ENCODE measurements at regions not wholly inside any gene's neighbourhood (a gene's known extent, or its start where the extent isn't known, plus 50 kb on each side); places are given as distances from the start of the nearest gene placed in this dataset.

DNA sequence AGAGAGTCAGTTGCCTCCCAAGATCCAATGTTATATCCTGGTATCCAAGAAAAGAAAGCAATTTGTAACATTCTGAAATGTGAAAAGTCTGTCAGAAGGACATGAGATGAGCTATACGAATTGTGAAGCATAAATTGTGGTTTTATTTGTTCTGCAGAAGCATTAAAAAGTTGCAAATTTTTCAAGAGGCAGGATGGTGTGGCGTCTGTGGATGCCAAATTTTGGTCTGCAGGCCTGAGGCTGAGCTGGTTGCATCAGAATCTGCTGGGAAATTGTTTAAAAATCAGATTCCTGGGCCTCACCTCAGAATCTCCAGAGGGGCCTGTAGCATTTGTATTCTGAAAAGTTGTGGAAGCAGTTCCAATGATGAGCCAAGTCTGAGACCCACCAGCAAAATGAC is 284.7 kb downstream of the NUAK1 start:
- TF ChIP-seq, protein P1, sequence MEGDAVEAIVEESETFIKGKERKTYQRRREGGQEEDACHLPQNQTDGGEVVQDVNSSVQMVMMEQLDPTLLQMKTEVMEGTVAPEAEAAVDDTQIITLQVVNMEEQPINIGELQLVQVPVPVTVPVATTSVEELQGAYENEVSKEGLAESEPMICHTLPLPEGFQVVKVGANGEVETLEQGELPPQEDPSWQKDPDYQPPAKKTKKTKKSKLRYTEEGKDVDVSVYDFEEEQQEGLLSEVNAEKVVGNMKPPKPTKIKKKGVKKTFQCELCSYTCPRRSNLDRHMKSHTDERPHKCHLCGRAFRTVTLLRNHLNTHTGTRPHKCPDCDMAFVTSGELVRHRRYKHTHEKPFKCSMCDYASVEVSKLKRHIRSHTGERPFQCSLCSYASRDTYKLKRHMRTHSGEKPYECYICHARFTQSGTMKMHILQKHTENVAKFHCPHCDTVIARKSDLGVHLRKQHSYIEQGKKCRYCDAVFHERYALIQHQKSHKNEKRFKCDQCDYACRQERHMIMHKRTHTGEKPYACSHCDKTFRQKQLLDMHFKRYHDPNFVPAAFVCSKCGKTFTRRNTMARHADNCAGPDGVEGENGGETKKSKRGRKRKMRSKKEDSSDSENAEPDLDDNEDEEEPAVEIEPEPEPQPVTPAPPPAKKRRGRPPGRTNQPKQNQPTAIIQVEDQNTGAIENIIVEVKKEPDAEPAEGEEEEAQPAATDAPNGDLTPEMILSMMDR (IDR thresholded peaks at IDR 0.05; ENCODE audit: low read depth, low read length): no peak
- no peak for DNase-seq (ENCODE audit: low read depth in 2 of 2)
- H3K4me3 ChIP-seq (replicated peaks in 1 of 2; ENCODE audit: low read depth in 2 of 2, low read length in 2 of 2): no peak overlapping the region

DNA sequence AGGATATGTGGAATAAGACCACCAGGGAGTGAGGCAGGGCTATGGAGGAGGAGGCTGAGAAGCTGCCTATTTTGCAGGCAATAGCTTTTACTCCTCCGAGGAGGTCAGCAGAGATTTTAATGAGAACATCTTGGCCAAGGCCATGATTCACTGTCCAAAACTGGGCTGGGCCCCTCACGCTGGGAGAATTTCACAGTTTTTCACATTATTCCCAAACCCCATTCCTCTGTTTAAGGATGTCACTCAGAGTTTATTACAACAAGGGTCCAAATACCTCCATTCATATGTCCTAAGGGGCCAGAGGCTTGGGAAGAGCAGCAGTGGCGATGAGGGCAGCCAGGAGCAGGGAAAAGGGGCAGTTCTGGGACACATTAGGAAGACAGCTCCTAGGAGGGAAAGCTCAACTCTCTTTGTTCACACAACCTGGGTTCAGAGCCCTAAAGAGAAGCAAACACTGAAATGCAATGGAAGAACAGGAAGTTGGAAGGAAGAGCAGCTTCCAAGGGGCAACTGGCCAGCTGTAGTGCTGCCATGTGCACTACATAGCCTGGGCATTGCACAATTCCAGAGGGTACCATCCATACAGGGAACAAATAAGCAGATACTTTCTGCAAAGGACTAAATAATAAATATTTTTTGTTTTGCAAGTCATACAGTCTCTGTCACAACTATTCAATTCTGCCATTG is 283.2 kb downstream of the NUAK1 start:
- no peak overlapping the region for H3K4me3 ChIP-seq (replicated peaks in 1 of 2; ENCODE audit: low read depth in 2 of 2, low read length in 2 of 2)
- DNase-seq (ENCODE audit: low read depth in 2 of 2): peak in 1 of 2 donors; percentile 54
- TF ChIP-seq, protein P1 (IDR thresholded peaks at IDR 0.05; ENCODE audit: low read depth, low read length): no peak

DNA sequence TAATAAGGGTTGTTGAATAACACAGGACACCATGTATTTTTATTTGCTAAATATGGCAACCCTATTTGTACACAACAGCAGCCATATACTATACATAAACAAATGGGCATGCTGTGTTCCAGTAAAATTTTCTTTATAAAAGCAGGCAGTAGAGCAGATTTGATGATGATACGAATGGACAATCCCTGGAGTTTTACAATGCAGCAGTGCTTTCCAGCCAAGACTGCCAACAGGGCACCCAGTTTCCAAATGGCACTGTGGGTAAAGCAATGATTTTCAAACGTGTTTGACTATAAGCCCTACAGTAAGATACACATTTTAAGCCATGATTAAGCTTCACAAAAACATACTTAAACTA is 282.7 kb downstream of the NUAK1 start:
- H3K4me3 ChIP-seq (replicated peaks in 1 of 2; ENCODE audit: low read depth in 2 of 2, low read length in 2 of 2): no peak overlapping the region
- no peak for DNase-seq (ENCODE audit: low read depth in 2 of 2)
- TF ChIP-seq, protein P1 (IDR thresholded peaks at IDR 0.05; ENCODE audit: low read depth, low read length): no peak

DNA sequence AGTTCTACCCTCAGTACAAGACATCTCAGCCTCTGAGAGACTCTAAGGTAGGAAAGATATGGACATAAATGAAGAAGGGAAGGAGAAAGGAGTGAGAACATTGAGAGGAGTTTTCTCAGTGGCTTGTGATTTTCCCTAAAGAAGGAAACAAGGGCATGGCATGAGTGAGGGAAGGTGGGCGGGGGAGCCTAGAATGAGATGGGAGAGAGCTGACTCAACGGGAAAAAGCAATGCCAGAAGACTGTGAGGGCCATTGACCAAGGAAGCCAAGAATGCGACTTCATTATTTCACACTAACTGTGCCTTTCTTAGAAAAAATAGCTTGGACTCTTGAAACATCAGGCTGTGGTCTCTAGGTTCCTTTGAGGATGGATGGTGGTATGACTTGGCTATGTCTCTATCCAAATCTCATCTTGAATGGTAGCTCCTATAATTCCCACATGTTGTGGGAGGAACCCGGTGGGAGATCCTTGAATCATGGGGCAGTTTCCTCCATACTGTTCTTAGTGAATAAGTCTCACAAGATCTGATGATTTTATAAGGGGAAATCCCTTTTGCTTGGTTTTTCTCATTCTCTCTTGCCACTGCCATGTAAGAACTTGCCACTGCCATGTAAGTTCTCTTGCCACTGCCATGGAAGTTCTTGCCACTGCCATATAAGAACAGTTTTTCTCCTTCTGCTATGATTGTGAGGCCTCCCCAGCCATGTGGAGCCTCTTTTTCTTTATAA is 279.6 kb downstream of the NUAK1 start:
- TF ChIP-seq, protein P1 (IDR thresholded peaks at IDR 0.05; ENCODE audit: low read depth, low read length): no peak
- H3K4me3 ChIP-seq (replicated peaks in 1 of 2; ENCODE audit: low read depth in 2 of 2, low read length in 2 of 2): no peak overlapping the region
- DNase-seq (ENCODE audit: low read depth in 2 of 2): peak in 1 of 2 donors; percentile 6

DNA sequence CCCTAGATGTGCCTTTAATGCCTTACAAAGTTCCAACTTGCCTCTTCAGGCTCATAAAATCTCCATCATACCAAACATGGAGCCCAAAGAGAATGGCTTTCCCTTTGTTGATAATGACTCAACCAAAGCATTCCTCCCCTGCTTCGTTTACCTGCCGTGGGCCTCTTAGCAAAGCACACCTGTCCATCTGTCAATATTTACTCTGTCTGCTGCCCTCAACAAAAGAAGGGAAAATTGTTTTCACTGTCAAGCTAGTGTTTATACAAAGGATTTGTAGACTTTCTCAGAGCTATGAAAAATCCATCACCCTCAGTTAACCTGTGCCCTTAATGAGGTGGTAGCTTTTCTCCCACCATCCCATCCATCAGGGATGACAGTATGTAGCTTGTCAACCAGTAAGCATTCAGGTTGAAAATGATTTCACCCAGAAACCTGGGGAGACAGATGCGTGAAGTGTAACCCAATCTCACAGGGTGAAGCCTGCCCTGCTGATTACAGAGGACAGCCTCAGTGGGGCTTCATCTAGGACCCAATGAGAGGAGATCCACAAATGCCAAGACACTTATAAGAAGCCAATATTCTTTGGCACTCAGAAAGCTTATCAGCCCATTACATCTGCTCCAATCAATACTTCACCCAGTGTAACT is 278.1 kb downstream of the NUAK1 start:
- DNase-seq (ENCODE audit: low read depth in 2 of 2): no peak
- H3K4me3 ChIP-seq (replicated peaks in 1 of 2; ENCODE audit: low read depth in 2 of 2, low read length in 2 of 2): no peak overlapping the region
- TF ChIP-seq, protein P1 (IDR thresholded peaks at IDR 0.05; ENCODE audit: low read depth, low read length): no peak

DNA sequence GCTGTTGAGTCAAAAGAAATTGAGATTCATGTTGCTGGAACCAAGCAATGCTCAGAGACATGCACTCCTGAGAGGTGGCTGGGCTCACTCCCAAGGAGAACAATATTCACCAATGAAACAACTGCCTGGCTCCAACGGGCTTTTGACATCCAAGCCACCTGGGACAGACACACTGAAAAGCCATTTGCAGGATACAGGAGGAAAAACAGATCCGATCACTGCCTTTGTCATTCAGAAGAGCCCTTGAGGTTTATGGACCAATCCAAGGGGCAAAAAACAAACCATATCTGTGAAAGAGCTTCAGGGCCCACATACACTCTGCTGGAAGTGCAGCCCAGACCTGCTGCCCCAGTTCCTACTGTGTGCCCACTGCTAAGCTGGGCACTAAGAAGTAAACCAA is 277.5 kb downstream of the NUAK1 start:
- TF ChIP-seq, protein P1 (IDR thresholded peaks at IDR 0.05; ENCODE audit: low read depth, low read length): no peak
- H3K4me3 ChIP-seq (replicated peaks in 1 of 2; ENCODE audit: low read depth in 2 of 2, low read length in 2 of 2): no peak overlapping the region
- no peak for DNase-seq (ENCODE audit: low read depth in 2 of 2)
